ENCODE measurements at regions not wholly inside any gene's neighbourhood (a gene's known extent, or its start where the extent isn't known, plus 50 kb on each side); places are given as distances from the start of the nearest gene placed in this dataset.

- TF ChIP-seq CTCF (conservative IDR thresholded peaks at IDR 0.05 in 1 of 2, IDR thresholded peaks at IDR 0.05 in 1 of 2; ENCODE audit: extremely low read depth in 1 of 2, insufficient read depth in 1 of 2, low read depth in 1 of 2, low read length in 2 of 2) (no peak), EZH2 (IDR thresholded peaks at IDR 0.05; ENCODE audit: borderline replicate concordance, low read length) (no peak)
Observed at GRCh38 chr11:119941636-119942411, 196.1 kb downstream of the TRIM29 start.
